GM12878 (cell line): ENCODE measurements at regions not wholly inside any gene's neighbourhood (a gene's known extent, or its start where the extent isn't known, plus 50 kb on each side); places are given as distances from the start of the nearest gene placed in this dataset.

Source experiments
- ATAC-seq: fragments of 200-7000 bp; cut with Tn5 transposase; 3 replicates; pipeline ENCODE4 v1.9.1; 2020; ENCODE audit warnings: mild to moderate bottlenecking, moderate library complexity
- BruUV-seq: library from RNA; stranded (reverse); fragments of 400-500 nt; replicated peaks from 2 replicates; lab custom pipeline; 2021; lab: Mats Ljungman, UMichigan
- CTCF ChIA-PET: fragments of 300-600 bp; sonication (Branson Sonifier 250); formaldehyde crosslinking; extraction: SDS; loops from one replicate; lab custom pipeline; 2021; ENCODE audit warnings: inconsistent platforms; lab: Yijun Ruan, JAX
- POLR2A ChIA-PET: fragments of 350-600 bp; formaldehyde crosslinking; extraction: SDS; loops from one replicate; lab custom pipeline; 2021; ENCODE audit warnings: inconsistent platforms; lab: Charles Lee
- RAD21 ChIA-PET: fragments of 300-600 bp; sonication (Branson Sonifier 250); formaldehyde crosslinking; loops from one replicate; lab custom pipeline; 2023; ENCODE audit warnings: antibody characterized with exemption; ENCODE audit not compliant: unreplicated experiment; lab: Charles Lee
- SMC1A ChIA-PET: fragments of 300-600 bp; sonication (Branson Sonifier 250); formaldehyde crosslinking; loops from one replicate; lab custom pipeline; 2023; ENCODE audit not compliant: unreplicated experiment, uncharacterized antibody; lab: Charles Lee
- DNase-seq: peaks from one replicate; pipeline ENCODE4 v3.0.0-alpha.2; 2011; ENCODE audit warnings: low read depth, low spot score
- FAIRE-seq: peaks from 3 replicates; lab custom pipeline; 2011; peaks lifted over from hg19 to GRCh38; lab: Jason Lieb, UNC
- H2AFZ ChIP-seq: 2 replicates; pipeline ENCODE4 v1.6.0; 2011; ENCODE audit warnings: low read depth, low read length, control low read depth; ENCODE audit not compliant: control insufficient read depth
- H3K27ac ChIP-seq: 2 replicates; pipeline ENCODE4 v1.5.1; 2011; ENCODE audit warnings: control low read depth; ENCODE audit not compliant: control insufficient read depth, insufficient read depth
- H3K27me3 ChIP-seq, 2 experiments: replicated peaks in 1 of 2; 2 replicates each; pipeline versions ENCODE4 v1.6.0 to v1.6.1; 2011; ENCODE audit warnings: low read length in 1 of 2; ENCODE audit not compliant: control insufficient read depth in 2 of 2, insufficient read depth in 2 of 2
- H3K36me3 ChIP-seq, 2 experiments: 2 replicates each; pipeline ENCODE4 v1.5.1; 2011; ENCODE audit warnings: low read length in 1 of 2; ENCODE audit not compliant: control insufficient read depth in 2 of 2, insufficient read depth in 2 of 2
- H3K4me1 ChIP-seq: 2 replicates; pipeline ENCODE4 v1.6.1; 2011; ENCODE audit warnings: mild to moderate bottlenecking, low read length, moderate library complexity, mixed read lengths; ENCODE audit not compliant: control insufficient read depth, insufficient read depth
- H3K4me2 ChIP-seq: 2 replicates; pipeline ENCODE4 v1.6.0; 2011; ENCODE audit warnings: control low read depth; ENCODE audit not compliant: control insufficient read depth, insufficient read depth
- H3K4me3 ChIP-seq: fragments of 200-600 bp; sonication (generic); 2 replicates; pipeline ENCODE4 v1.5.1; 2016
- H3K79me2 ChIP-seq: 2 replicates; pipeline ENCODE4 v1.6.0; 2011; ENCODE audit warnings: low read length; ENCODE audit not compliant: control insufficient read depth, insufficient read depth
- H3K9ac ChIP-seq: 2 replicates; pipeline ENCODE4 v1.8.0; 2011; ENCODE audit warnings: low read length, control low read depth, mixed read lengths; ENCODE audit not compliant: control insufficient read depth, insufficient read depth
- H3K9me3 ChIP-seq: replicated peaks from 3 replicates; pipeline ENCODE4 v1.5.1; 2011; ENCODE audit warnings: mild to moderate bottlenecking, low read length; ENCODE audit not compliant: control insufficient read depth, insufficient read depth
- H4K20me1 ChIP-seq: 2 replicates; pipeline ENCODE4 v1.6.0; 2011; ENCODE audit not compliant: control insufficient read depth, insufficient read depth
- CBX5 ChIP-seq: sonication (generic); IDR thresholded peaks from 2 replicates; pipeline ENCODE4 v1.6.1; 2016; ENCODE audit warnings: low read depth, moderate library complexity, mild to moderate bottlenecking, inconsistent platforms
- CHD2 ChIP-seq: IDR thresholded peaks from 2 replicates; pipeline ENCODE4 v1.6.1; 2011; ENCODE audit warnings: low read depth, low read length, improper control_type of control experiment, borderline replicate concordance
- CREB1 ChIP-seq: IDR thresholded peaks from 2 replicates; pipeline ENCODE4 v1.6.1; 2012; ENCODE audit warnings: low read depth, mild to moderate bottlenecking, inconsistent platforms
- ESRRA ChIP-seq: IDR thresholded peaks from 2 replicates; pipeline ENCODE4 v1.6.1; 2012; ENCODE audit warnings: mild to moderate bottlenecking, low read length, improper control_type of control experiment
- IRF4 ChIP-seq: IDR thresholded peaks from 2 replicates; pipeline ENCODE4 v1.6.1; 2011; ENCODE audit warnings: low read depth, low read length
- KAT2A ChIP-seq: conservative IDR thresholded peaks from 2 replicates; pipeline ENCODE4 v1.6.1; 2011; ENCODE audit warnings: low read depth, low read length; ENCODE audit not compliant: control insufficient read depth
- MXI1 ChIP-seq: fragments of 150-350 bp; IDR thresholded peaks from 2 replicates; pipeline ENCODE4 v1.6.1; 2011; ENCODE audit warnings: low read depth, mild to moderate bottlenecking, inconsistent platforms, low read length, improper control_type of control experiment
- SIN3A ChIP-seq: IDR thresholded peaks from 2 replicates; pipeline ENCODE4 v1.6.1; 2012; ENCODE audit warnings: low read depth, low read length, improper control_type of control experiment
- WGBS: methylation state at CpG from one replicate; pipeline ENCODE4 v1.1.6; 2016; ENCODE audit warnings: low lambda C conversion rate; ENCODE audit not compliant: insufficient replicate concordance, insufficient coverage; ENCODE audit errors: missing lambda C conversion rate; 5-methylcytosine and 5-hydroxymethylcytosine counted together
- in situ Hi-C: fragments of 300-500 bp; cut with MboI; formaldehyde crosslinking; loops from 9 replicates; pipeline ENCODE4 v1.14.3; 2018; ENCODE audit warnings: mixed read lengths
- intact Hi-C: fragments of 100-400 bp; cut with micrococcal nuclease; formaldehyde crosslinking; loops from one replicate; pipeline ENCODE4 v1.14.2; 2022; ENCODE audit not compliant: unreplicated experiment
- TF ChIP-seq, protein P1 (sequence below): fragments of 450-650 bp; IDR thresholded peaks from 2 replicates; pipeline ENCODE4 v1.6.1; 2014; ENCODE audit warnings: mild to moderate bottlenecking
- TF ChIP-seq, protein P2 (sequence below): fragments of 450-650 bp; IDR thresholded peaks from 2 replicates; pipeline ENCODE4 v1.6.1; 2017; ENCODE audit warnings: low read depth, mild to moderate bottlenecking, moderate library complexity

DNA sequence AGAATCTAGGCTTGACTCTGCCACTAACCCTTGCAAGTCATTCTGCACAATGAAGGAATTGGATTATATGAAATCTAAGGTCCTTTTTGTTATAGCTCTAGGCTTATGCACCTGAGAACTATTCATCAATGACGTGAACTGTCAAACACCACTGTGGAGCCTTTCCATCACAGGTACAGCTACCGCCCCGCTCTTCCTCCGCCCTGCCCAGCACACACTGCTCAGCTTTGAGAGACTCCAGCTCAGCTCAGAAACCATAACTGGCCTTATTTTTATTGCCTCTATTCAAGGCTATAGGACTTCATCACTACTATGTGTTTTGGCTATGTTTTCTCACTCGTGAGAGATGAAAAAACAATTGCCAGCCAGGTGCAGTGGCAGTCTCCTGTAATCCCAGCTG lies 88.2 kb upstream of the RPL34 start:
- ChIA-PET CTCF (no interaction called here), RAD21 (no interaction called here)
- no peaks in the 10 kb centered on the region for H3K79me2 ChIP-seq
- H3K9ac ChIP-seq = no peak overlapping the region
- no peak for FAIRE-seq
- WGBS = 68% methylated on average over 5 of the region's 5 CpGs
- intact Hi-C loops = no loop called here
- H3K4me3 ChIP-seq = no peak overlapping the region
- H3K9me3 ChIP-seq = no peaks in the 10 kb centered on the region
- no peaks in the 10 kb centered on the region for H4K20me1 ChIP-seq
- H3K4me1 ChIP-seq = no peaks in the 10 kb centered on the region
- no peak for ATAC-seq
- H2AFZ ChIP-seq = no peak overlapping the region
- in situ Hi-C loops = no loop called here
- TF ChIP-seq CHD2 (no peak), KAT2A (no peak), CREB1 (no peak), MXI1 (no peak), SIN3A (no peak), ESRRA (no peak), CBX5 (no peak), IRF4 (no peak)
- TF ChIP-seq, protein P1, sequence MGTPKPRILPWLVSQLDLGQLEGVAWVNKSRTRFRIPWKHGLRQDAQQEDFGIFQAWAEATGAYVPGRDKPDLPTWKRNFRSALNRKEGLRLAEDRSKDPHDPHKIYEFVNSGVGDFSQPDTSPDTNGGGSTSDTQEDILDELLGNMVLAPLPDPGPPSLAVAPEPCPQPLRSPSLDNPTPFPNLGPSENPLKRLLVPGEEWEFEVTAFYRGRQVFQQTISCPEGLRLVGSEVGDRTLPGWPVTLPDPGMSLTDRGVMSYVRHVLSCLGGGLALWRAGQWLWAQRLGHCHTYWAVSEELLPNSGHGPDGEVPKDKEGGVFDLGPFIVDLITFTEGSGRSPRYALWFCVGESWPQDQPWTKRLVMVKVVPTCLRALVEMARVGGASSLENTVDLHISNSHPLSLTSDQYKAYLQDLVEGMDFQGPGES = no peak
- TF ChIP-seq, protein P2, sequence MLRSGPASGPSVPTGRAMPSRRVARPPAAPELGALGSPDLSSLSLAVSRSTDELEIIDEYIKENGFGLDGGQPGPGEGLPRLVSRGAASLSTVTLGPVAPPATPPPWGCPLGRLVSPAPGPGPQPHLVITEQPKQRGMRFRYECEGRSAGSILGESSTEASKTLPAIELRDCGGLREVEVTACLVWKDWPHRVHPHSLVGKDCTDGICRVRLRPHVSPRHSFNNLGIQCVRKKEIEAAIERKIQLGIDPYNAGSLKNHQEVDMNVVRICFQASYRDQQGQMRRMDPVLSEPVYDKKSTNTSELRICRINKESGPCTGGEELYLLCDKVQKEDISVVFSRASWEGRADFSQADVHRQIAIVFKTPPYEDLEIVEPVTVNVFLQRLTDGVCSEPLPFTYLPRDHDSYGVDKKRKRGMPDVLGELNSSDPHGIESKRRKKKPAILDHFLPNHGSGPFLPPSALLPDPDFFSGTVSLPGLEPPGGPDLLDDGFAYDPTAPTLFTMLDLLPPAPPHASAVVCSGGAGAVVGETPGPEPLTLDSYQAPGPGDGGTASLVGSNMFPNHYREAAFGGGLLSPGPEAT = no peak
- TF ChIP-seq, all 136 proteins: peak for 0
- no TSS peak for BruUV-seq
- H3K27ac ChIP-seq = no peak overlapping the region
- H3K36me3 ChIP-seq = no peaks in the 10 kb centered on the region
- no peak overlapping the region for H3K4me2 ChIP-seq
- no peak for DNase-seq
- ChIA-PET SMC1A (no interaction called here), POLR2A (no interaction called here)
- H3K27me3 ChIP-seq = no peaks in the 10 kb centered on the region
